ENCODE measurements at regions not wholly inside any gene's neighbourhood (a gene's known extent, or its start where the extent isn't known, plus 50 kb on each side); places are given as distances from the start of the nearest gene placed in this dataset.

GRCh38 chr17:72407931-72408330, 287.1 kb downstream of the SOX9 start:
- no peak for DNase-seq (ENCODE audit: low read depth in 2 of 2)

- no peak for DNase-seq (ENCODE audit: low read depth in 2 of 2)
Observed at GRCh38 chr17:72408641-72409040, 287.8 kb downstream of the SOX9 start.

- DNase-seq (ENCODE audit: low read depth in 2 of 2) = no peak
Observed at GRCh38 chr17:72409405-72410002, 288.7 kb downstream of the SOX9 start.

- no peak for DNase-seq (ENCODE audit: low read depth in 2 of 2)
Observed at GRCh38 chr17:72411124-72411563, 290.3 kb downstream of the SOX9 start.

- DNase-seq (ENCODE audit: low read depth in 2 of 2) = no peak
Observed at GRCh38 chr17:72412650-72413076, 291.8 kb downstream of the SOX9 start.

GRCh38 chr17:72413077-72414031, 292.5 kb downstream of the SOX9 start:
- DNase-seq (ENCODE audit: low read depth in 2 of 2) = no peak

GRCh38 chr17:72414032-72414396, 293.2 kb downstream of the SOX9 start:
- DNase-seq (ENCODE audit: low read depth in 2 of 2) = no peak

GRCh38 chr17:72414967-72415853, 294.4 kb downstream of the SOX9 start:
- DNase-seq (ENCODE audit: low read depth in 2 of 2) = no peak

GRCh38 chr17:72416054-72416675, 295.3 kb downstream of the SOX9 start:
- no peak for DNase-seq (ENCODE audit: low read depth in 2 of 2)

GRCh38 chr17:72416905-72417304, 296.1 kb downstream of the SOX9 start:
- no peak for DNase-seq (ENCODE audit: low read depth in 2 of 2)

GRCh38 chr17:72417627-72418026, 296.8 kb downstream of the SOX9 start:
- no peak for DNase-seq (ENCODE audit: low read depth in 2 of 2)

- DNase-seq (ENCODE audit: low read depth in 2 of 2) = no peak
Observed at GRCh38 chr17:72419866-72420774, 299.3 kb downstream of the SOX9 start.

- no peak for DNase-seq (ENCODE audit: low read depth in 2 of 2)
Observed at GRCh38 chr17:72420775-72421127, 299.9 kb downstream of the SOX9 start.

- DNase-seq (ENCODE audit: low read depth in 2 of 2) = no peak
Observed at GRCh38 chr17:72421128-72422092, 300.6 kb downstream of the SOX9 start.

GRCh38 chr17:72422204-72422504, 301.3 kb downstream of the SOX9 start:
- no peak for DNase-seq (ENCODE audit: low read depth in 2 of 2)

GRCh38 chr17:72422505-72423285, 301.9 kb downstream of the SOX9 start:
- DNase-seq (ENCODE audit: low read depth in 2 of 2) = no peak

GRCh38 chr17:72423286-72423589, 302.4 kb downstream of the SOX9 start:
- DNase-seq (ENCODE audit: low read depth in 2 of 2) = no peak

GRCh38 chr17:72423718-72424117, 302.9 kb downstream of the SOX9 start:
- DNase-seq (ENCODE audit: low read depth in 2 of 2) = no peak

GRCh38 chr17:72424505-72425117, 303.8 kb downstream of the SOX9 start:
- DNase-seq (ENCODE audit: low read depth in 2 of 2) = no peak

Data from stimulated activated CD8-positive, alpha-beta memory T cell treated with anti-CD3 and anti-CD28 coated beads, Interleukin-15, amount 100 ng/mL, for 4 hours (primary cell).